Aorta (tissue), 5 donors: ENCODE measurements at regions not wholly inside any gene's neighbourhood (a gene's known extent, or its start where the extent isn't known, plus 50 kb on each side); places are given as distances from the start of the nearest gene placed in this dataset.

ENCODE experiments used
- ATAC-seq: fragments of 200-7000 bp; cut with Tn5 transposase; one replicate; pipeline ENCODE4 v1.9.1; 2022; ENCODE audit warnings: moderate library complexity; ENCODE audit not compliant: low FRiP score
- DNase-seq, 2 donors: peaks; one replicate each; pipeline ENCODE4 v3.0.0-alpha.2; 2020
- H3K27ac ChIP-seq, 2 donors: one replicate each; pipeline ENCODE4 v1.5.1; 2013; ENCODE audit warnings: low read length in 2 of 2, mild to moderate bottlenecking in 2 of 2, moderate library complexity in 2 of 2, control low read depth in 1 of 2, inconsistent platforms in 1 of 2, low read depth in 1 of 2
- H3K27me3 ChIP-seq, 2 donors: one replicate each; pipeline ENCODE4 v1.6.1; 2013; ENCODE audit warnings: control low read depth in 1 of 2, low read length in 1 of 2, mild to moderate bottlenecking in 1 of 2, moderate library complexity in 1 of 2; ENCODE audit not compliant: insufficient read depth in 2 of 2, control insufficient read depth in 1 of 2
- H3K36me3 ChIP-seq, 2 donors: one replicate each; pipeline ENCODE4 v1.6.1; 2013; ENCODE audit warnings: control low read depth in 1 of 2, low read length in 1 of 2, mild to moderate bottlenecking in 1 of 2; ENCODE audit not compliant: insufficient read depth in 2 of 2, control insufficient read depth in 1 of 2
- H3K4me1 ChIP-seq, 2 donors: one replicate each; pipeline ENCODE4 v1.6.1; 2013; ENCODE audit warnings: low read length in 2 of 2, control low read depth in 1 of 2, mild to moderate bottlenecking in 1 of 2, moderate library complexity in 1 of 2; ENCODE audit not compliant: insufficient read depth in 2 of 2, control insufficient read depth in 1 of 2
- H3K4me3 ChIP-seq, 2 donors: one replicate each; pipeline ENCODE4 v1.5.1; 2013; ENCODE audit warnings: low read length in 2 of 2, control low read depth in 1 of 2, mild to moderate bottlenecking in 1 of 2
- H3K9me3 ChIP-seq: one replicate; pipeline ENCODE4 v1.6.1; 2013; ENCODE audit warnings: mild to moderate bottlenecking, low read length; ENCODE audit not compliant: control insufficient read depth
- WGBS, 2 donors: extraction: QIAGEN DNeasy Blood & Tissue Kit; methylation state at CpG; one replicate each; pipeline ENCODE4 v1.1.7; 2013; 5-methylcytosine and 5-hydroxymethylcytosine counted together
- intact Hi-C, 2 donors: fragments of 100-400 bp; cut with DNase I; formaldehyde crosslinking; loops; one replicate each; pipeline versions ENCODE4 v1.14.2 to v1.15.0; 2022
- donor health status: healthy with polysubstance abuse.
- donor health status: Bipolar disorder and iron deficiency.
- donor health status: DM: no; HTN: no; CAD: no.
- donor health status: DM: no; HTN: no; CAD: no.
- donor health status: DM: yes; HTN: yes; CAD: no.

- intact Hi-C loops = loop anchor here in 1 of 2 donors (5.0 kb wide), 1 partner anchor 78 kb away; no protein-coding TSS in a partner anchor
- Histone ChIP-seq H3K4me3 (no peak overlapping the region), H3K27ac (no peak overlapping the region), H3K27me3 (no peaks in the 10 kb centered on the region), H3K36me3 (no peaks in the 10 kb centered on the region), H3K4me1 (peaks cover 0 to 2% of the 10 kb centered on the region in 2 donors), H3K9me3 (no peaks in the 10 kb centered on the region)
- 92 to 96% methylated on average over 4 of the region's 4 CpGs for WGBS, 2 donors
- no peak for ATAC-seq
- DNase-seq = no peak
These were observed 240.4 kb downstream of the KLF6 start for GRCh38 chr10:3544561-3544960.

- peak; percentile 76 to 83 for DNase-seq
- H3K9me3 ChIP-seq = no peaks in the 10 kb centered on the region
- intact Hi-C loops = loop anchor here (2.0 to 5.0 kb wide), 2 partner anchors 80 to 233 kb away; no protein-coding TSS in a partner anchor
- H3K27ac ChIP-seq = peak overlapping the region in 1 of 2 donors; percentile 3
- H3K36me3 ChIP-seq = no peaks in the 10 kb centered on the region
- H3K4me1 ChIP-seq = no peaks in the 10 kb centered on the region
- H3K4me3 ChIP-seq = no peak overlapping the region
- WGBS, 2 donors = 12 to 16% methylated on average over 5 of the region's 5 CpGs
- H3K27me3 ChIP-seq = no peaks in the 10 kb centered on the region
- ATAC-seq = peak; percentile 59
These were observed 242.8 kb downstream of the KLF6 start for GRCh38 chr10:3542185-3542611.

GRCh38 chr10:3539696-3540383 lies 245.2 kb downstream of the KLF6 start:
- DNase-seq (no peak), ATAC-seq (no peak)
- 94 to 98% methylated on average over 20 of the region's 20 CpGs for WGBS, 2 donors
- H3K36me3 ChIP-seq = no peaks in the 10 kb centered on the region
- H3K4me3 ChIP-seq = no peak overlapping the region
- H3K9me3 ChIP-seq = no peaks in the 10 kb centered on the region
- intact Hi-C loops = loop anchor here in 1 of 2 donors (5.0 kb wide), 1 partner anchor 82 kb away; no protein-coding TSS in a partner anchor
- H3K27ac ChIP-seq = no peak overlapping the region
- no peaks in the 10 kb centered on the region for H3K27me3 ChIP-seq
- no peaks in the 10 kb centered on the region for H3K4me1 ChIP-seq

- no peaks in the 10 kb centered on the region for H3K9me3 ChIP-seq
- intact Hi-C loops = no loop called here
- no peaks in the 10 kb centered on the region for H3K27me3 ChIP-seq
- ATAC-seq (peak; percentile 73), DNase-seq (peak; percentile 80 to 87)
- no peak overlapping the region for H3K4me3 ChIP-seq
- H3K27ac ChIP-seq = peak overlapping the region in 1 of 2 donors; percentile 37
- H3K4me1 ChIP-seq = no peaks in the 10 kb centered on the region
- 24 to 26% methylated on average over 25 of the region's 25 CpGs for WGBS, 2 donors
- no peaks in the 10 kb centered on the region for H3K36me3 ChIP-seq
These were observed 246.1 kb downstream of the KLF6 start for GRCh38 chr10:3538656-3539531.

GRCh38 chr10:3538291-3538655 lies 246.7 kb downstream of the KLF6 start:
- WGBS, 2 donors = 43 to 47% methylated on average over 6 of the region's 6 CpGs
- H3K4me3 ChIP-seq = no peak overlapping the region

GRCh38 chr10:3537518-3537917 lies 247.5 kb downstream of the KLF6 start:
- DNase-seq (no peak), ATAC-seq (no peak)
- Histone ChIP-seq H3K27me3 (no peaks in the 10 kb centered on the region), H3K27ac (no peak overlapping the region), H3K9me3 (no peaks in the 10 kb centered on the region), H3K4me1 (no peaks in the 10 kb centered on the region), H3K4me3 (no peak overlapping the region), H3K36me3 (no peaks in the 10 kb centered on the region)
- intact Hi-C loops = no loop called here
- WGBS, 2 donors = 83 to 84% methylated on average over 3 of the region's 3 CpGs

More at GRCh38 chr10:3538291-3538655, 246.7 kb downstream of the KLF6 start:
- no peaks in the 10 kb centered on the region for H3K36me3 ChIP-seq
- DNase-seq (no peak), ATAC-seq (no peak)
- intact Hi-C loops = no loop called here
- no peaks in the 10 kb centered on the region for H3K4me1 ChIP-seq
- no peaks in the 10 kb centered on the region for H3K9me3 ChIP-seq
- no peak overlapping the region for H3K27ac ChIP-seq
- H3K27me3 ChIP-seq = no peaks in the 10 kb centered on the region

GRCh38 chr10:3535001-3535400 lies 250.0 kb downstream of the KLF6 start:
- Histone ChIP-seq H3K36me3 (no peaks in the 10 kb centered on the region), H3K27ac (no peak overlapping the region), H3K4me3 (no peak overlapping the region), H3K9me3 (no peaks in the 10 kb centered on the region), H3K4me1 (no peaks in the 10 kb centered on the region), H3K27me3 (no peaks in the 10 kb centered on the region)
- ATAC-seq (no peak), DNase-seq (no peak)
- intact Hi-C loops = no loop called here
- WGBS, 2 donors = 94 to 95% methylated on average over 7 of the region's 7 CpGs

- ATAC-seq = no peak
- Histone ChIP-seq H3K4me3 (no peak overlapping the region), H3K27ac (no peak overlapping the region), H3K9me3 (no peaks in the 10 kb centered on the region), H3K27me3 (no peaks in the 10 kb centered on the region), H3K4me1 (no peaks in the 10 kb centered on the region), H3K36me3 (no peaks in the 10 kb centered on the region)
- DNase-seq = no peak
- intact Hi-C loops = no loop called here
- WGBS, 2 donors = 95% methylated on average over 10 of the region's 10 CpGs
These were observed 250.6 kb downstream of the KLF6 start for GRCh38 chr10:3534433-3534832.
